ENCODE measurements at regions not wholly inside any gene's neighbourhood (a gene's known extent, or its start where the extent isn't known, plus 50 kb on each side); places are given as distances from the start of the nearest gene placed in this dataset.

DNA sequence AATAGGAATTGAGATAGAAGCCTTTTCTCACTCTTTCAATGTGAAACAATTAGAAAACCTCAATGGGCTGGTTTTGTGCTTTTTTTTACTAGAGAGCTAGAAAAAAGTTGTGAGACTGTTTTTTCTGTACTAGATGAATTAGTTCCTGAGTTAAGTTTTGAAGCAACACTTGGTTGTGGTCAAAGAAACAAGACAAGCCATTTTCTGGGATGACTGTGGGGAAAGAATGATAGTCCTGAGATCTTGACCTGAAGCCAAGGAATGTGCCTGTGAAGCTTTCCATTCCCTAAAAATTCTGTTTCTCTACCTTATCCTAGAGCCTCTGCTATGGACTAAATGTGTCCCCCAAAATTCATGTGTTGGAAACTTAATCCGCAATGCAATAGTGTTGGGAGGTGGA lies 157.8 kb upstream of the TLL1 start:
- no peak overlapping the region for H3K9ac ChIP-seq (ENCODE audit: insufficient read depth, low read depth, low read length)
- H3K27me3 ChIP-seq (ENCODE audit: control insufficient read depth in 1 of 2, insufficient read depth in 2 of 2, low read length in 2 of 2), result no peaks in the 10 kb centered on the region
- no peaks in the 10 kb centered on the region for H4K20me1 ChIP-seq (ENCODE audit: insufficient read depth, low read length)
- no peaks in the 10 kb centered on the region for H3K4me1 ChIP-seq (ENCODE audit: insufficient read depth, low read length)
- no peaks in the 10 kb centered on the region for H3K9me3 ChIP-seq (ENCODE audit: low read length)
- DNase-seq (ENCODE audit: low spot score) (no peak), FAIRE-seq (no peak), ATAC-seq (no peak)
- no peak overlapping the region for H3K4me2 ChIP-seq (ENCODE audit: low read depth, low read length)
- intact Hi-C loops (cut with micrococcal nuclease; ENCODE audit: unreplicated experiment) (no loop called here), in situ Hi-C loops (cut with HindIII; ENCODE audit: extremely low pct_ligation_motif_present, low pct_unique_long_range_greater_than_20kb) (no loop called here)
- ChIA-PET CTCF (ENCODE audit: low intra/inter-chr PET ratio, low total read pairs) (no interaction called here), POLR2A (no interaction called here)
- H3K4me3 ChIP-seq (replicated peaks in 1 of 3; ENCODE audit: insufficient read depth in 1 of 3, low read depth in 2 of 3, low read length in 3 of 3), result no peak overlapping the region
- TF ChIP-seq ZNF33A (CRISPR knock-in tag; IDR thresholded peaks at IDR 0.05; ENCODE audit: borderline replicate concordance) (no peak), ZNF672 (CRISPR knock-in tag; IDR thresholded peaks at IDR 0.05) (no peak), BCL6 (CRISPR knock-in tag; IDR thresholded peaks at IDR 0.05) (no peak), AHR (CRISPR knock-in tag; IDR thresholded peaks at IDR 0.05) (no peak), SMARCC2 (IDR thresholded peaks at IDR 0.05) (no peak), SALL1 (CRISPR knock-in tag; IDR thresholded peaks at IDR 0.05) (no peak), NONO (IDR thresholded peaks at IDR 0.05) (no peak), NONO (CRISPR knock-in tag; conservative IDR thresholded peaks at IDR 0.05) (no peak)
- BruUV-seq (replicated peaks), result no TSS peak
- no peaks in the 10 kb centered on the region for H3K79me2 ChIP-seq (ENCODE audit: insufficient read depth, low read length)
- WGBS (ENCODE audit: low lambda C conversion rate), result 80% methylated on average over 1 of the region's 1 CpG
- H3K27ac ChIP-seq (ENCODE audit: extremely low read length, insufficient read depth, low read length), result no peak overlapping the region
- no peaks in the 10 kb centered on the region for H3K36me3 ChIP-seq (replicated peaks in 1 of 2; ENCODE audit: control insufficient read depth in 1 of 2, insufficient read depth in 2 of 2, low read length in 2 of 2)
- no peak overlapping the region for H2AFZ ChIP-seq (ENCODE audit: low read length)

GRCh38 chr4:165715989-165716388 lies 157.0 kb upstream of the TLL1 start:
- BruUV-seq (replicated peaks), result no TSS peak
- no peak for ATAC-seq
- TF ChIP-seq ZBTB8A (CRISPR knock-in tag; IDR thresholded peaks at IDR 0.05; ENCODE audit: borderline replicate concordance, low read depth) (no peak), KLF12 (CRISPR knock-in tag; IDR thresholded peaks at IDR 0.05; ENCODE audit: borderline replicate concordance) (no peak), WIZ (CRISPR knock-in tag; IDR thresholded peaks at IDR 0.05) (no peak), ZNF543 (CRISPR knock-in tag; IDR thresholded peaks at IDR 0.05) (no peak)
- TF ChIP-seq, protein P1, sequence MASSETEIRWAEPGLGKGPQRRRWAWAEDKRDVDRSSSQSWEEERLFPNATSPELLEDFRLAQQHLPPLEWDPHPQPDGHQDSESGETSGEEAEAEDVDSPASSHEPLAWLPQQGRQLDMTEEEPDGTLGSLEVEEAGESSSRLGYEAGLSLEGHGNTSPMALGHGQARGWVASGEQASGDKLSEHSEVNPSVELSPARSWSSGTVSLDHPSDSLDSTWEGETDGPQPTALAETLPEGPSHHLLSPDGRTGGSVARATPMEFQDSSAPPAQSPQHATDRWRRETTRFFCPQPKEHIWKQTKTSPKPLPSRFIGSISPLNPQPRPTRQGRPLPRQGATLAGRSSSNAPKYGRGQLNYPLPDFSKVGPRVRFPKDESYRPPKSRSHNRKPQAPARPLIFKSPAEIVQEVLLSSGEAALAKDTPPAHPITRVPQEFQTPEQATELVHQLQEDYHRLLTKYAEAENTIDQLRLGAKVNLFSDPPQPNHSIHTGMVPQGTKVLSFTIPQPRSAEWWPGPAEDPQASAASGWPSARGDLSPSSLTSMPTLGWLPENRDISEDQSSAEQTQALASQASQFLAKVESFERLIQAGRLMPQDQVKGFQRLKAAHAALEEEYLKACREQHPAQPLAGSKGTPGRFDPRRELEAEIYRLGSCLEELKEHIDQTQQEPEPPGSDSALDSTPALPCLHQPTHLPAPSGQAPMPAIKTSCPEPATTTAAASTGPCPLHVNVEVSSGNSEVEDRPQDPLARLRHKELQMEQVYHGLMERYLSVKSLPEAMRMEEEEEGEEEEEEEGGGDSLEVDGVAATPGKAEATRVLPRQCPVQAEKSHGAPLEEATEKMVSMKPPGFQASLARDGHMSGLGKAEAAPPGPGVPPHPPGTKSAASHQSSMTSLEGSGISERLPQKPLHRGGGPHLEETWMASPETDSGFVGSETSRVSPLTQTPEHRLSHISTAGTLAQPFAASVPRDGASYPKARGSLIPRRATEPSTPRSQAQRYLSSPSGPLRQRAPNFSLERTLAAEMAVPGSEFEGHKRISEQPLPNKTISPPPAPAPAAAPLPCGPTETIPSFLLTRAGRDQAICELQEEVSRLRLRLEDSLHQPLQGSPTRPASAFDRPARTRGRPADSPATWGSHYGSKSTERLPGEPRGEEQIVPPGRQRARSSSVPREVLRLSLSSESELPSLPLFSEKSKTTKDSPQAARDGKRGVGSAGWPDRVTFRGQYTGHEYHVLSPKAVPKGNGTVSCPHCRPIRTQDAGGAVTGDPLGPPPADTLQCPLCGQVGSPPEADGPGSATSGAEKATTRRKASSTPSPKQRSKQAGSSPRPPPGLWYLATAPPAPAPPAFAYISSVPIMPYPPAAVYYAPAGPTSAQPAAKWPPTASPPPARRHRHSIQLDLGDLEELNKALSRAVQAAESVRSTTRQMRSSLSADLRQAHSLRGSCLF (CRISPR knock-in tag; IDR thresholded peaks at IDR 0.05; ENCODE audit: borderline replicate concordance), result no peak

More at GRCh38 chr4:165715989-165716388, 157.0 kb upstream of the TLL1 start:
- in situ Hi-C loops (cut with HindIII; ENCODE audit: extremely low pct_ligation_motif_present, low pct_unique_long_range_greater_than_20kb), result no loop called here
- H3K27me3 ChIP-seq (ENCODE audit: control insufficient read depth in 1 of 2, insufficient read depth in 2 of 2, low read length in 2 of 2), result no peaks in the 10 kb centered on the region
- no peaks in the 10 kb centered on the region for H3K79me2 ChIP-seq (ENCODE audit: insufficient read depth, low read length)
- no peaks in the 10 kb centered on the region for H4K20me1 ChIP-seq (ENCODE audit: insufficient read depth, low read length)
- no peaks in the 10 kb centered on the region for H3K9me3 ChIP-seq (ENCODE audit: low read length)
- H3K4me1 ChIP-seq (ENCODE audit: insufficient read depth, low read length), result no peaks in the 10 kb centered on the region
- intact Hi-C loops (cut with micrococcal nuclease; ENCODE audit: unreplicated experiment), result no loop called here
- CTCF ChIA-PET (ENCODE audit: low intra/inter-chr PET ratio, low total read pairs), result no interaction called here
- H2AFZ ChIP-seq (ENCODE audit: low read length), result no peak overlapping the region
- POLR2A ChIA-PET, result no interaction called here
- no peak overlapping the region for H3K4me3 ChIP-seq (replicated peaks in 1 of 3; ENCODE audit: insufficient read depth in 1 of 3, low read depth in 2 of 3, low read length in 3 of 3)
- no peak overlapping the region for H3K9ac ChIP-seq (ENCODE audit: insufficient read depth, low read depth, low read length)
- no peaks in the 10 kb centered on the region for H3K36me3 ChIP-seq (replicated peaks in 1 of 2; ENCODE audit: control insufficient read depth in 1 of 2, insufficient read depth in 2 of 2, low read length in 2 of 2)
- FAIRE-seq (no peak), DNase-seq (ENCODE audit: low spot score) (no peak)
- H3K4me2 ChIP-seq (ENCODE audit: low read depth, low read length), result no peak overlapping the region
- no peak overlapping the region for H3K27ac ChIP-seq (ENCODE audit: extremely low read length, insufficient read depth, low read length)
- 0% methylated on average over 1 of the region's 1 CpG for WGBS (ENCODE audit: low lambda C conversion rate)
